Naive thymus-derived CD4-positive, alpha-beta T cell (primary cell): ENCODE measurements at regions not wholly inside any gene's neighbourhood (a gene's known extent, or its start where the extent isn't known, plus 50 kb on each side); places are given as distances from the start of the nearest gene placed in this dataset.

ENCODE experiments used
- ATAC-seq: fragments of 150-1000 bp; cut with Tn5 transposase; 2 replicates; pipeline ENCODE4 v1.10.0; 2021; ENCODE audit warnings: mild to moderate bottlenecking, moderate library complexity
- CTCF ChIA-PET: fragments of 350-600 bp; sonication (Branson Sonifier 250); formaldehyde crosslinking; loops from one replicate; lab custom pipeline; 2021; ENCODE audit warnings: antibody characterized with exemption; lab: Charles Lee
- POLR2A ChIA-PET: fragments of 350-600 bp; sonication (Branson Sonifier 250); formaldehyde crosslinking; loops from one replicate; lab custom pipeline; 2021; ENCODE audit warnings: antibody characterized with exemption, inconsistent platforms; lab: Charles Lee
- DNase-seq, 9 donors: peaks; one replicate each; pipeline versions ENCODE4 v3.0.0 to v3.0.0-alpha.2; 2020 to 2022; ENCODE audit warnings: mixed read lengths in 1 of 9
- H3K27ac ChIP-seq: one replicate; pipeline ENCODE4 v1.7.0; 2013; ENCODE audit warnings: mild to moderate bottlenecking, low read depth, low read length, moderate library complexity
- H3K27me3 ChIP-seq, 2 donors: one replicate each; pipeline ENCODE4 v1.7.0; 2013; ENCODE audit warnings: low read length in 2 of 2, mild to moderate bottlenecking in 2 of 2, moderate library complexity in 2 of 2; ENCODE audit not compliant: control insufficient read depth in 2 of 2, insufficient read depth in 2 of 2
- H3K36me3 ChIP-seq, 3 experiments: 1 replicate in 2 of 3; 2 replicates in 1 of 3; pipeline ENCODE4 v1.7.0; 2013; ENCODE audit warnings: low read length in 3 of 3, mild to moderate bottlenecking in 3 of 3, moderate library complexity in 1 of 3; ENCODE audit not compliant: insufficient read depth in 3 of 3, control insufficient read depth in 2 of 3
- H3K4me1 ChIP-seq, 2 donors: one replicate each; pipeline ENCODE4 v1.7.0; 2013; ENCODE audit warnings: low read length in 2 of 2, mild to moderate bottlenecking in 2 of 2, moderate library complexity in 1 of 2; ENCODE audit not compliant: control insufficient read depth in 2 of 2, insufficient read depth in 2 of 2
- H3K4me3 ChIP-seq: 2 replicates; pipeline ENCODE4 v1.7.0; 2013; ENCODE audit warnings: mild to moderate bottlenecking, low read length
- H3K9me3 ChIP-seq, 3 experiments: 1 replicate in 2 of 3; 2 replicates in 1 of 3; pipeline ENCODE4 v1.7.0; 2013; ENCODE audit warnings: low read length in 3 of 3; ENCODE audit not compliant: control insufficient read depth in 2 of 3
- H3K27ac Mint-ChIP-seq, 9 donors: one replicate each; pipeline ENCODE4 v1.8.0; 2020 to 2022; ENCODE audit warnings: mixed read lengths in 9 of 9, mild to moderate bottlenecking in 8 of 9, moderate library complexity in 5 of 9, inconsistent platforms in 2 of 9
- H3K27me3 Mint-ChIP-seq, 5 donors: one replicate each; pipeline ENCODE4 v1.8.0; 2021 to 2022; ENCODE audit warnings: mixed read lengths in 5 of 5, mild to moderate bottlenecking in 1 of 5
- H3K36me3 Mint-ChIP-seq, 5 donors: one replicate each; pipeline ENCODE4 v1.8.0; 2020 to 2022; ENCODE audit warnings: mixed read lengths in 5 of 5, mild to moderate bottlenecking in 3 of 5, inconsistent platforms in 1 of 5
- H3K4me1 Mint-ChIP-seq, 7 donors: one replicate each; pipeline ENCODE4 v1.8.0; 2020 to 2022; ENCODE audit warnings: mixed read lengths in 7 of 7, mild to moderate bottlenecking in 3 of 7, inconsistent platforms in 1 of 7
- H3K4me3 Mint-ChIP-seq, 10 donors: one replicate each; pipeline ENCODE4 v1.8.0; 2020 to 2022; ENCODE audit warnings: mild to moderate bottlenecking in 10 of 10, mixed read lengths in 10 of 10, moderate library complexity in 6 of 10, inconsistent platforms in 2 of 10
- H3K9me3 Mint-ChIP-seq, 11 donors: one replicate each; pipeline ENCODE4 v1.8.0; 2020 to 2022; ENCODE audit warnings: mixed read lengths in 11 of 11, mild to moderate bottlenecking in 4 of 11, inconsistent platforms in 1 of 11, moderate library complexity in 1 of 11
- intact Hi-C, 2 donors: fragments of 100-400 bp; cut with micrococcal nuclease; formaldehyde crosslinking; loops; one replicate each; pipeline ENCODE4 v1.15.1; 2023

- H3K27ac Mint-ChIP-seq: no peak overlapping the region
- Histone ChIP-seq H3K27me3 (no peaks in the 10 kb centered on the region), H3K4me1 (no peaks in the 10 kb centered on the region), H3K4me3 (no peak overlapping the region), H3K27ac (no peak overlapping the region), H3K36me3 (no peaks in the 10 kb centered on the region), H3K9me3 (no peaks in the 10 kb centered on the region)
- ChIA-PET POLR2A (no interaction called here), CTCF (no interaction called here)
- no peaks in the 10 kb centered on the region for H3K4me1 Mint-ChIP-seq
- peaks cover 2 to 17% (median 14%) of the 10 kb centered on the region in 5 donors for H3K27me3 Mint-ChIP-seq
- DNase-seq (no peak), ATAC-seq (no peak)
- no peaks in the 10 kb centered on the region for H3K9me3 Mint-ChIP-seq
- no peaks in the 10 kb centered on the region for H3K36me3 Mint-ChIP-seq
- intact Hi-C loops: no loop called here
- H3K4me3 Mint-ChIP-seq: no peak overlapping the region
Observed at GRCh38 chr15:88382482-88382983, 84.7 kb downstream of the MRPL46 start.

GRCh38 chr15:88378188-88378637 is 89.0 kb downstream of the MRPL46 start:
- no peaks in the 10 kb centered on the region for H3K36me3 ChIP-seq
- CTCF ChIA-PET: no interaction called here
- H3K27ac Mint-ChIP-seq: no peak overlapping the region
- intact Hi-C loops: no loop called here
- ATAC-seq: no peak
- H3K27ac ChIP-seq: no peak overlapping the region
- H3K9me3 ChIP-seq: no peaks in the 10 kb centered on the region
- H3K4me1 ChIP-seq: no peaks in the 10 kb centered on the region
- no peaks in the 10 kb centered on the region for H3K36me3 Mint-ChIP-seq
- POLR2A ChIA-PET: interaction anchor here (0.6 kb wide), 1 partner anchor 57 kb away, joined by 6 read pairs; no protein-coding TSS in a partner anchor
- no peak for DNase-seq
- H3K9me3 Mint-ChIP-seq: no peaks in the 10 kb centered on the region
- no peaks in the 10 kb centered on the region for H3K4me1 Mint-ChIP-seq
- H3K4me3 Mint-ChIP-seq: no peak overlapping the region
- H3K27me3 Mint-ChIP-seq: peaks cover 0 to 17% (median 5%) of the 10 kb centered on the region in 5 donors
- H3K4me3 ChIP-seq: no peak overlapping the region
- no peaks in the 10 kb centered on the region for H3K27me3 ChIP-seq

GRCh38 chr15:88377509-88377908 is 89.7 kb downstream of the MRPL46 start:
- H3K9me3 Mint-ChIP-seq: no peaks in the 10 kb centered on the region
- Histone ChIP-seq H3K4me1 (no peaks in the 10 kb centered on the region), H3K9me3 (no peaks in the 10 kb centered on the region), H3K27me3 (no peaks in the 10 kb centered on the region), H3K4me3 (no peak overlapping the region), H3K27ac (no peak overlapping the region), H3K36me3 (no peaks in the 10 kb centered on the region)
- intact Hi-C loops: no loop called here
- DNase-seq: no peak
- H3K4me1 Mint-ChIP-seq: no peaks in the 10 kb centered on the region
- H3K27me3 Mint-ChIP-seq: peaks cover 2 to 20% (median 8%) of the 10 kb centered on the region in 5 donors
- H3K36me3 Mint-ChIP-seq: no peaks in the 10 kb centered on the region
- CTCF ChIA-PET: no interaction called here
- no peak for ATAC-seq
- POLR2A ChIA-PET: no interaction called here
- H3K4me3 Mint-ChIP-seq: no peak overlapping the region
- H3K27ac Mint-ChIP-seq: no peak overlapping the region

- no peaks in the 10 kb centered on the region for H3K27me3 ChIP-seq
- Mint-ChIP-seq H3K27me3 (peaks cover 2 to 20% (median 8%) of the 10 kb centered on the region in 5 donors), H3K9me3 (no peaks in the 10 kb centered on the region), H3K4me1 (no peaks in the 10 kb centered on the region), H3K4me3 (no peak overlapping the region), H3K36me3 (no peaks in the 10 kb centered on the region), H3K27ac (no peak overlapping the region)
- ChIA-PET CTCF (no interaction called here), POLR2A (no interaction called here)
- intact Hi-C loops: no loop called here
- DNase-seq (no peak), ATAC-seq (no peak)
- H3K4me1 ChIP-seq: no peaks in the 10 kb centered on the region
- no peak overlapping the region for H3K4me3 ChIP-seq
- H3K27ac ChIP-seq: no peak overlapping the region
- no peaks in the 10 kb centered on the region for H3K9me3 ChIP-seq
- no peaks in the 10 kb centered on the region for H3K36me3 ChIP-seq
Observed at GRCh38 chr15:88376574-88377174, 90.5 kb downstream of the MRPL46 start.

- no peaks in the 10 kb centered on the region for H3K9me3 Mint-ChIP-seq
- no peaks in the 10 kb centered on the region for H3K4me1 Mint-ChIP-seq
- H3K27me3 ChIP-seq: no peaks in the 10 kb centered on the region
- H3K9me3 ChIP-seq: no peaks in the 10 kb centered on the region
- H3K4me1 ChIP-seq: no peaks in the 10 kb centered on the region
- H3K27ac Mint-ChIP-seq: peak overlapping the region in 1 of 9 donors; percentile 81
- ChIA-PET POLR2A (no interaction called here), CTCF (no interaction called here)
- H3K36me3 Mint-ChIP-seq: no peaks in the 10 kb centered on the region
- no peaks in the 10 kb centered on the region for H3K36me3 ChIP-seq
- H3K4me3 ChIP-seq: no peak overlapping the region
- intact Hi-C loops: no loop called here
- ATAC-seq (no peak), DNase-seq (no peak)
- H3K27me3 Mint-ChIP-seq: peaks cover 2 to 24% (median 8%) of the 10 kb centered on the region in 5 donors
- no peak overlapping the region for H3K27ac ChIP-seq
- H3K4me3 Mint-ChIP-seq: no peak overlapping the region
Observed at GRCh38 chr15:88375234-88375927, 91.8 kb downstream of the MRPL46 start.

- no peaks in the 10 kb centered on the region for H3K36me3 Mint-ChIP-seq
Observed at GRCh38 chr15:88365124-88365523, 102.1 kb downstream of the MRPL46 start.

More at GRCh38 chr15:88365124-88365523, 102.1 kb downstream of the MRPL46 start:
- Histone ChIP-seq H3K36me3 (no peaks in the 10 kb centered on the region), H3K9me3 (no peaks in the 10 kb centered on the region), H3K4me3 (no peak overlapping the region), H3K4me1 (no peaks in the 10 kb centered on the region), H3K27ac (no peak overlapping the region), H3K27me3 (no peaks in the 10 kb centered on the region)
- no peak overlapping the region for H3K27ac Mint-ChIP-seq
- intact Hi-C loops: no loop called here
- peaks cover 4 to 38% (median 19%) of the 10 kb centered on the region in 5 donors for H3K27me3 Mint-ChIP-seq
- no peak for ATAC-seq
- no peak for DNase-seq
- no peak overlapping the region for H3K4me3 Mint-ChIP-seq
- ChIA-PET CTCF (no interaction called here), POLR2A (no interaction called here)
- H3K9me3 Mint-ChIP-seq: peaks cover 0 to 4% (median 0%) of the 10 kb centered on the region in 11 donors
- no peaks in the 10 kb centered on the region for H3K4me1 Mint-ChIP-seq
